ENCODE measurements at regions not wholly inside any gene's neighbourhood (a gene's known extent, or its start where the extent isn't known, plus 50 kb on each side); places are given as distances from the start of the nearest gene placed in this dataset.

DNA sequence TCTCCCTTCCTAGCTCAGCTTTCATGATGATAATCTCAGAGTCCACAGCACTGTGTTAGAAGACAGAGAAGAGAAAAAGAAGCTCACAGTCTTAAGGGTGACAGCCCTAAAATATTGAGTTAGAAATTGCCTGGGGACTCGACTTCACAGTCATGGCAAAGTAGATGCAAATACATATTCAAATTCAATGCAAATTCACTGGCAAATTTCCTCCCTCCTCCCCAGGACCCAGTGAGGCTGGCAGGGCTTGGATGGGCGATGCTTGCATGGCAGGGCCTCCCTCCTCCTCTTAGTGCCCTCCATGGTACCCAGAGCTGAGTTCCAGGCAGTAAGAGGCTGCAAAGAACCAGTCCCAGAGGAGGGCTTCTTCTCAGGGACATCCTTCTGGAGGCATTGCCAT, 115.6 kb upstream of the UQCRFS1 start:
- H3K4me1 ChIP-seq, result no peaks in the 10 kb centered on the region
- no peaks in the 10 kb centered on the region for H3K36me3 ChIP-seq
- ATAC-seq (no peak), DNase-seq (no peak)
- no peaks in the 10 kb centered on the region for H3K27me3 ChIP-seq
- intact Hi-C loops (cut with DNase I), result no loop called here
- no peak overlapping the region for H3K27ac ChIP-seq
- H3K9me3 ChIP-seq, result no peaks in the 10 kb centered on the region
- TF ChIP-seq, protein P1, sequence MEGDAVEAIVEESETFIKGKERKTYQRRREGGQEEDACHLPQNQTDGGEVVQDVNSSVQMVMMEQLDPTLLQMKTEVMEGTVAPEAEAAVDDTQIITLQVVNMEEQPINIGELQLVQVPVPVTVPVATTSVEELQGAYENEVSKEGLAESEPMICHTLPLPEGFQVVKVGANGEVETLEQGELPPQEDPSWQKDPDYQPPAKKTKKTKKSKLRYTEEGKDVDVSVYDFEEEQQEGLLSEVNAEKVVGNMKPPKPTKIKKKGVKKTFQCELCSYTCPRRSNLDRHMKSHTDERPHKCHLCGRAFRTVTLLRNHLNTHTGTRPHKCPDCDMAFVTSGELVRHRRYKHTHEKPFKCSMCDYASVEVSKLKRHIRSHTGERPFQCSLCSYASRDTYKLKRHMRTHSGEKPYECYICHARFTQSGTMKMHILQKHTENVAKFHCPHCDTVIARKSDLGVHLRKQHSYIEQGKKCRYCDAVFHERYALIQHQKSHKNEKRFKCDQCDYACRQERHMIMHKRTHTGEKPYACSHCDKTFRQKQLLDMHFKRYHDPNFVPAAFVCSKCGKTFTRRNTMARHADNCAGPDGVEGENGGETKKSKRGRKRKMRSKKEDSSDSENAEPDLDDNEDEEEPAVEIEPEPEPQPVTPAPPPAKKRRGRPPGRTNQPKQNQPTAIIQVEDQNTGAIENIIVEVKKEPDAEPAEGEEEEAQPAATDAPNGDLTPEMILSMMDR (IDR thresholded peaks at IDR 0.05), result no peak
- H3K4me3 ChIP-seq, result no peak overlapping the region

DNA sequence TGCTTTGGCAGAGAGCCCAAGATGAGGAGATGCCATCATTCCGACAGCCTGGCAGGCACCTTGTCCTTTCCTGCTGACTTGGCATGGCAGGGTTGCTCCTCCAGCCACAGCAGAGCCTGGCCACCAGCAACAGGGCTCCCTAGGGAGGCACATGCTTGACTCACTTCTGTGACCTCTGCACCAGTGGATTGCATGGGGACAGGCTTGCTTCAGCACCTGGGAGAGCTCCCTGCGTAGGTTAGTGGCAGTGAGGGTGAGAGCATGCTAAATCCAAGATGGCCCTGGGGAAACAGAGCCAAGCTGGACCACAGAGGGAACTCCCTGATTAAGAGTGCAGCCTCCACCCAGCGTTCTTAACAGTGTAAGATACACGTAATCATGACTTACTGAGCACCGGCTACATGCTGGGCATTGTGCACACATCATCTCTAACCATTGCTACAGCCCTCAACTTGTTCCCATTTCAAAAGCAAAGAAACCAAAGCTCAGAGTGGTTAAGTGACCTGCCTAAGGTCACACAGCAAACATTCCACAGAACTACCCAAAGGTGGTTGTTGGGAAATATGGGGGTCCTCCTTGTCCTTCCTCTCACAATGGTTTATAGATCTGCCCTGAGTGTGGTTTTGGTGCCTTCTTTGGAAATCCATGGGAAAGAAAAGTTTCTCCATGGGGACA, 116.6 kb upstream of the UQCRFS1 start:
- Histone ChIP-seq H3K4me3 (no peak overlapping the region), H3K9me3 (no peaks in the 10 kb centered on the region), H3K36me3 (no peaks in the 10 kb centered on the region), H3K4me1 (no peaks in the 10 kb centered on the region), H3K27ac (no peak overlapping the region), H3K27me3 (no peaks in the 10 kb centered on the region)
- no peak for DNase-seq
- intact Hi-C loops (cut with DNase I), result no loop called here
- no peak for ATAC-seq
- TF ChIP-seq, protein P1 (IDR thresholded peaks at IDR 0.05), result no peak

DNA sequence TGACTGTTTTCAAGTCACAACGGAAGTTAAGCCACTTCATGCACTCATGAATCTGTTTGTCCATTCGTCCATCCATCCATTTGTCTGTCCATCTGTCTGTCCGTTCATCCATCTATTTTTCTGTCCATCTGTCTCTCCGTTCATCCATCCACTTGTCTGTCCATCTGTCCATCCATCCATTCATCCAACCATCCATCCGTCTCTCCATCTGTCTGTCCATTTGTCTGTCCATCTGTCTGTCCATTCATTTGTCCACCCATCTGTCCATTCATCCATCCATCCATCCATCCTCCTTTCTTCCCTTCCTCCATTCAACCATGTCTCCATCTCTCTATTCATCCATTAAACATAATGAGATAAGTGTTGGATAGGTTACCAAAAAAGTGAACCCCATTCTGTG, 123.5 kb upstream of the UQCRFS1 start:
- H3K36me3 ChIP-seq, result no peaks in the 10 kb centered on the region
- no peak overlapping the region for H3K4me3 ChIP-seq
- H3K4me1 ChIP-seq, result no peaks in the 10 kb centered on the region
- H3K27me3 ChIP-seq, result no peaks in the 10 kb centered on the region
- no peak for ATAC-seq
- H3K27ac ChIP-seq, result no peak overlapping the region
- no peaks in the 10 kb centered on the region for H3K9me3 ChIP-seq
- intact Hi-C loops (cut with DNase I), result no loop called here
- DNase-seq, result no peak
- TF ChIP-seq, protein P1 (IDR thresholded peaks at IDR 0.05), result no peak

DNA sequence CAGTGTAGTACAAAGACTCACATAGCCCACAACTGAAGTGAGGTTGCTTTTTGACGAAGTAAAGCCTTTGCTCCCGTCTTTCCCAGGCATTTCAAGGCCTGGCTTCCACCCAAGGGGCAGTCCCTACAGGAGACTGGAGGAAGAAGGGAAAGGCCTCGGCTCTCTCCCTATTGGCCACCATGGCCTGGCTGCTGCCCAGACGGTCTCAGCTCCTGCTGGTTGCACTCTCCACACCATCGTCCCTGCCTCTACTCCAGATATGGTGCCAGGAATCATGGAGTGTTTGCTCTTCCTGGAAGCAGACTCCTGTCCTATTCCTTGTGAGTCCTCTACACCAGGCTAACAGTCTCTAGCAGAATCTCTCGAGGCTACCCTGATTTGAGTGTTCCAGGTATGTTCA, 124.1 kb upstream of the UQCRFS1 start:
- no peak for ATAC-seq
- DNase-seq, result no peak
- no peak overlapping the region for H3K4me3 ChIP-seq
- no peaks in the 10 kb centered on the region for H3K9me3 ChIP-seq
- intact Hi-C loops (cut with DNase I), result no loop called here
- no peak overlapping the region for H3K27ac ChIP-seq
- H3K27me3 ChIP-seq, result no peaks in the 10 kb centered on the region
- TF ChIP-seq, protein P1 (IDR thresholded peaks at IDR 0.05), result no peak
- H3K4me1 ChIP-seq, result no peaks in the 10 kb centered on the region
- H3K36me3 ChIP-seq, result no peaks in the 10 kb centered on the region

DNA sequence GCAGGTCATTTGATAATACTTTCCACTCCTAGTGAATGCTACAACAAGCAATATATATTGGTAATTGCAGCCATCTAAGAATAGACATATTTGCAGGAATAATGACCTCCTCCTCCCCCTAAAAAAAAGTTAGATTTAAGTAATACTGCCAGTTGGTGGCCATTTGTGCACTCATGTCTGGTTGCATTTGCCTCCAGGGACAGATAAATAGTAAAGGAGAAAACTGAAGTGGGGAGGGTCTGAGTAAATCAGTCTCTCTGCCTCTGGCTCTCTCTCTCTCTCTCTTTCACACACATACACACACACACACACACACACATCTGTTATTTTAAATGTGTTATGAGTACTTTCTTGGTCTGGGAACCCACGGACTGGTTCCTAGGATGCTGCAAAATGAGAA, 125.5 kb upstream of the UQCRFS1 start:
- H3K27ac ChIP-seq, result no peak overlapping the region
- H3K4me3 ChIP-seq, result no peak overlapping the region
- ATAC-seq (no peak), DNase-seq (no peak)
- no peaks in the 10 kb centered on the region for H3K9me3 ChIP-seq
- H3K36me3 ChIP-seq, result no peaks in the 10 kb centered on the region
- TF ChIP-seq, protein P1 (IDR thresholded peaks at IDR 0.05), result no peak
- H3K4me1 ChIP-seq, result no peaks in the 10 kb centered on the region
- H3K27me3 ChIP-seq, result no peaks in the 10 kb centered on the region
- intact Hi-C loops (cut with DNase I), result no loop called here

DNA sequence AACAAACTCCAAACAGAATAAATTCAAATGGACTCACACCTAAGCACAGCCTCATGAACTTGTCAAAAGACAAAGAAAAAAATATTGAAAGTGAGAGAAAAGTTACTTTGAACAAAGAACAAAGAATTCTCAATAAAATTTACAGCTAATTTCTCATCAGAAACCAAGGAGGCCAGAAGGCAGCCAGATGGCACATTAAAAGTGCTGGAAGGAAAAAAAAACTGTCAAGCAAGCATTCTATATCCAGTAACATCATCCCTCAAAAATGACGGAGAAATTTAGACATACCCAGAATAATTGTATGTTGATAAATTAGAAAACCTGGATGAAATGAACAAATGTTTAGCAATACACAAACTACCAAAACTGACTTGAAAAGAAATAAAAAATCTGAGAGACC, 129.8 kb upstream of the UQCRFS1 start:
- H3K27me3 ChIP-seq, result no peaks in the 10 kb centered on the region
- ATAC-seq (no peak), DNase-seq (no peak)
- no peaks in the 10 kb centered on the region for H3K36me3 ChIP-seq
- no peak overlapping the region for H3K27ac ChIP-seq
- H3K9me3 ChIP-seq, result peaks cover 9% of the 10 kb centered on the region
- intact Hi-C loops (cut with DNase I), result no loop called here
- TF ChIP-seq, protein P1 (IDR thresholded peaks at IDR 0.05), result no peak
- no peaks in the 10 kb centered on the region for H3K4me1 ChIP-seq
- H3K4me3 ChIP-seq, result no peak overlapping the region
